H1 (cell line): ENCODE measurements at regions not wholly inside any gene's neighbourhood (a gene's known extent, or its start where the extent isn't known, plus 50 kb on each side); places are given as distances from the start of the nearest gene placed in this dataset.

Experiments used
- CEBPB ChIP-seq: IDR thresholded peaks from 2 replicates; pipeline ENCODE4 v1.6.1; 2012; ENCODE audit warnings: low read depth, low read length
- CTBP2 ChIP-seq: IDR thresholded peaks from 2 replicates; pipeline ENCODE4 v1.7.0; 2011; ENCODE audit warnings: borderline replicate concordance, mild to moderate bottlenecking, moderate library complexity, mixed read lengths, low read length; ENCODE audit not compliant: insufficient read depth, insufficient read length
- KDM1A ChIP-seq: fragments of 200-600, 300-600 bp; sonication (generic); IDR thresholded peaks from 2 replicates; pipeline ENCODE4 v1.7.1; 2016; ENCODE audit warnings: mild to moderate bottlenecking, low read length, borderline replicate concordance
- SIX5 ChIP-seq: IDR thresholded peaks from 2 replicates; pipeline ENCODE4 v1.6.1; 2011; ENCODE audit warnings: mild to moderate bottlenecking, low read depth, low read length
- SP1 ChIP-seq: IDR thresholded peaks from 2 replicates; pipeline ENCODE4 v1.6.1; 2011; ENCODE audit warnings: low read depth, low read length
- SRF ChIP-seq: IDR thresholded peaks from 2 replicates; pipeline ENCODE4 v1.6.1; 2011; ENCODE audit warnings: mild to moderate bottlenecking, low read depth, low read length, moderate library complexity
- TCF12 ChIP-seq: IDR thresholded peaks from 2 replicates; pipeline ENCODE4 v1.6.1; 2011; ENCODE audit warnings: low read depth, mild to moderate bottlenecking, low read length
- TF ChIP-seq, protein P1 (sequence below): fragments of 300-600 bp; sonication (generic); IDR thresholded peaks from 2 replicates; pipeline ENCODE4 v1.7.1; 2012; ENCODE audit warnings: low read length, moderate library complexity, mild to moderate bottlenecking, inconsistent platforms; ENCODE audit not compliant: insufficient replicate concordance
- TF ChIP-seq, protein P2 (sequence below): IDR thresholded peaks from 2 replicates; pipeline ENCODE4 v1.6.1; 2012; ENCODE audit warnings: inconsistent platforms

- TF ChIP-seq, protein P1, sequence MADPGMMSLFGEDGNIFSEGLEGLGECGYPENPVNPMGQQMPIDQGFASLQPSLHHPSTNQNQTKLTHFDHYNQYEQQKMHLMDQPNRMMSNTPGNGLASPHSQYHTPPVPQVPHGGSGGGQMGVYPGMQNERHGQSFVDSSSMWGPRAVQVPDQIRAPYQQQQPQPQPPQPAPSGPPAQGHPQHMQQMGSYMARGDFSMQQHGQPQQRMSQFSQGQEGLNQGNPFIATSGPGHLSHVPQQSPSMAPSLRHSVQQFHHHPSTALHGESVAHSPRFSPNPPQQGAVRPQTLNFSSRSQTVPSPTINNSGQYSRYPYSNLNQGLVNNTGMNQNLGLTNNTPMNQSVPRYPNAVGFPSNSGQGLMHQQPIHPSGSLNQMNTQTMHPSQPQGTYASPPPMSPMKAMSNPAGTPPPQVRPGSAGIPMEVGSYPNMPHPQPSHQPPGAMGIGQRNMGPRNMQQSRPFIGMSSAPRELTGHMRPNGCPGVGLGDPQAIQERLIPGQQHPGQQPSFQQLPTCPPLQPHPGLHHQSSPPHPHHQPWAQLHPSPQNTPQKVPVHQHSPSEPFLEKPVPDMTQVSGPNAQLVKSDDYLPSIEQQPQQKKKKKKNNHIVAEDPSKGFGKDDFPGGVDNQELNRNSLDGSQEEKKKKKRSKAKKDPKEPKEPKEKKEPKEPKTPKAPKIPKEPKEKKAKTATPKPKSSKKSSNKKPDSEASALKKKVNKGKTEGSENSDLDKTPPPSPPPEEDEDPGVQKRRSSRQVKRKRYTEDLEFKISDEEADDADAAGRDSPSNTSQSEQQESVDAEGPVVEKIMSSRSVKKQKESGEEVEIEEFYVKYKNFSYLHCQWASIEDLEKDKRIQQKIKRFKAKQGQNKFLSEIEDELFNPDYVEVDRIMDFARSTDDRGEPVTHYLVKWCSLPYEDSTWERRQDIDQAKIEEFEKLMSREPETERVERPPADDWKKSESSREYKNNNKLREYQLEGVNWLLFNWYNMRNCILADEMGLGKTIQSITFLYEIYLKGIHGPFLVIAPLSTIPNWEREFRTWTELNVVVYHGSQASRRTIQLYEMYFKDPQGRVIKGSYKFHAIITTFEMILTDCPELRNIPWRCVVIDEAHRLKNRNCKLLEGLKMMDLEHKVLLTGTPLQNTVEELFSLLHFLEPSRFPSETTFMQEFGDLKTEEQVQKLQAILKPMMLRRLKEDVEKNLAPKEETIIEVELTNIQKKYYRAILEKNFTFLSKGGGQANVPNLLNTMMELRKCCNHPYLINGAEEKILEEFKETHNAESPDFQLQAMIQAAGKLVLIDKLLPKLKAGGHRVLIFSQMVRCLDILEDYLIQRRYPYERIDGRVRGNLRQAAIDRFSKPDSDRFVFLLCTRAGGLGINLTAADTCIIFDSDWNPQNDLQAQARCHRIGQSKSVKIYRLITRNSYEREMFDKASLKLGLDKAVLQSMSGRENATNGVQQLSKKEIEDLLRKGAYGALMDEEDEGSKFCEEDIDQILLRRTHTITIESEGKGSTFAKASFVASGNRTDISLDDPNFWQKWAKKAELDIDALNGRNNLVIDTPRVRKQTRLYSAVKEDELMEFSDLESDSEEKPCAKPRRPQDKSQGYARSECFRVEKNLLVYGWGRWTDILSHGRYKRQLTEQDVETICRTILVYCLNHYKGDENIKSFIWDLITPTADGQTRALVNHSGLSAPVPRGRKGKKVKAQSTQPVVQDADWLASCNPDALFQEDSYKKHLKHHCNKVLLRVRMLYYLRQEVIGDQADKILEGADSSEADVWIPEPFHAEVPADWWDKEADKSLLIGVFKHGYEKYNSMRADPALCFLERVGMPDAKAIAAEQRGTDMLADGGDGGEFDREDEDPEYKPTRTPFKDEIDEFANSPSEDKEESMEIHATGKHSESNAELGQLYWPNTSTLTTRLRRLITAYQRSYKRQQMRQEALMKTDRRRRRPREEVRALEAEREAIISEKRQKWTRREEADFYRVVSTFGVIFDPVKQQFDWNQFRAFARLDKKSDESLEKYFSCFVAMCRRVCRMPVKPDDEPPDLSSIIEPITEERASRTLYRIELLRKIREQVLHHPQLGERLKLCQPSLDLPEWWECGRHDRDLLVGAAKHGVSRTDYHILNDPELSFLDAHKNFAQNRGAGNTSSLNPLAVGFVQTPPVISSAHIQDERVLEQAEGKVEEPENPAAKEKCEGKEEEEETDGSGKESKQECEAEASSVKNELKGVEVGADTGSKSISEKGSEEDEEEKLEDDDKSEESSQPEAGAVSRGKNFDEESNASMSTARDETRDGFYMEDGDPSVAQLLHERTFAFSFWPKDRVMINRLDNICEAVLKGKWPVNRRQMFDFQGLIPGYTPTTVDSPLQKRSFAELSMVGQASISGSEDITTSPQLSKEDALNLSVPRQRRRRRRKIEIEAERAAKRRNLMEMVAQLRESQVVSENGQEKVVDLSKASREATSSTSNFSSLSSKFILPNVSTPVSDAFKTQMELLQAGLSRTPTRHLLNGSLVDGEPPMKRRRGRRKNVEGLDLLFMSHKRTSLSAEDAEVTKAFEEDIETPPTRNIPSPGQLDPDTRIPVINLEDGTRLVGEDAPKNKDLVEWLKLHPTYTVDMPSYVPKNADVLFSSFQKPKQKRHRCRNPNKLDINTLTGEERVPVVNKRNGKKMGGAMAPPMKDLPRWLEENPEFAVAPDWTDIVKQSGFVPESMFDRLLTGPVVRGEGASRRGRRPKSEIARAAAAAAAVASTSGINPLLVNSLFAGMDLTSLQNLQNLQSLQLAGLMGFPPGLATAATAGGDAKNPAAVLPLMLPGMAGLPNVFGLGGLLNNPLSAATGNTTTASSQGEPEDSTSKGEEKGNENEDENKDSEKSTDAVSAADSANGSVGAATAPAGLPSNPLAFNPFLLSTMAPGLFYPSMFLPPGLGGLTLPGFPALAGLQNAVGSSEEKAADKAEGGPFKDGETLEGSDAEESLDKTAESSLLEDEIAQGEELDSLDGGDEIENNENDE = no peak
- no peak for TF ChIP-seq CTBP2
- TF ChIP-seq SIX5 = no peak
- TF ChIP-seq SRF = no peak
- no peak for TF ChIP-seq TCF12
- no peak for TF ChIP-seq KDM1A
- TF ChIP-seq, protein P2, sequence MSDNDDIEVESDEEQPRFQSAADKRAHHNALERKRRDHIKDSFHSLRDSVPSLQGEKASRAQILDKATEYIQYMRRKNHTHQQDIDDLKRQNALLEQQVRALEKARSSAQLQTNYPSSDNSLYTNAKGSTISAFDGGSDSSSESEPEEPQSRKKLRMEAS = no peak
- TF ChIP-seq SP1 = no peak
- no peak for TF ChIP-seq CEBPB
- TF ChIP-seq, all 59 proteins: peak for 0
Observed at GRCh38 chr16:86985648-86986015, 331.6 kb downstream of the C16orf95 start (continued).
